Panc1 (cell line): ENCODE measurements at regions not wholly inside any gene's neighbourhood (a gene's known extent, or its start where the extent isn't known, plus 50 kb on each side); places are given as distances from the start of the nearest gene placed in this dataset.

Experiments used
- ATAC-seq: fragments of 200-7000 bp; cut with Tn5 transposase; 2 replicates; pipeline ENCODE4 v1.9.1; 2020; ENCODE audit warnings: mild to moderate bottlenecking, moderate library complexity
- BruUV-seq: library from RNA; stranded (reverse); fragments of 400-500 nt; replicated peaks from 2 replicates; lab custom pipeline; 2021; lab: Mats Ljungman, UMichigan
- CTCF ChIA-PET: fragments of 300-600 bp; sonication (Branson Sonifier 250); formaldehyde crosslinking; loops from one replicate; lab custom pipeline; 2022; ENCODE audit warnings: antibody characterized with exemption; lab: Charles Lee
- POLR2A ChIA-PET: fragments of 300-600 bp; sonication (Branson Sonifier 250); formaldehyde crosslinking; loops from one replicate; lab custom pipeline; 2022; ENCODE audit warnings: antibody characterized with exemption; lab: Charles Lee
- DNase-seq: peaks from one replicate; pipeline ENCODE4 v3.0.0-alpha.2; 2010; ENCODE audit warnings: low read depth, low spot score
- H3K27ac ChIP-seq: 2 replicates; pipeline ENCODE4 v1.5.1; 2011; ENCODE audit warnings: mild to moderate bottlenecking, low read length, inconsistent platforms
- H3K27me3 ChIP-seq: fragments of 200-500 bp; sonication (Bioruptor generic); 2 replicates; pipeline ENCODE4 v1.6.0; 2014; ENCODE audit warnings: low read length, inconsistent platforms; ENCODE audit not compliant: control insufficient read depth, insufficient read depth
- H3K36me3 ChIP-seq: fragments of 200-500 bp; sonication (Bioruptor generic); 2 replicates; pipeline ENCODE4 v1.5.1; 2014; ENCODE audit warnings: inconsistent platforms, mild to moderate bottlenecking, low read length, moderate library complexity; ENCODE audit not compliant: control insufficient read depth, insufficient read depth
- H3K4me1 ChIP-seq: 2 replicates; pipeline ENCODE4 v1.5.1; 2011; ENCODE audit warnings: inconsistent platforms, mild to moderate bottlenecking, low read length, moderate library complexity; ENCODE audit not compliant: control insufficient read depth, insufficient read depth
- H3K4me3 ChIP-seq, 2 experiments: 2 replicates each; pipeline ENCODE4 v1.5.1; 2011 to 2012; ENCODE audit warnings: low read depth in 2 of 2, low read length in 2 of 2, mild to moderate bottlenecking in 2 of 2, inconsistent platforms in 1 of 2, moderate library complexity in 1 of 2
- H3K9me3 ChIP-seq: fragments of 200-500 bp; sonication (Bioruptor generic); 2 replicates; pipeline ENCODE4 v1.5.1; 2014; ENCODE audit warnings: low read depth, mild to moderate bottlenecking, inconsistent platforms, low read length, moderate library complexity; ENCODE audit not compliant: control insufficient read depth, insufficient read depth
- CTCF ChIP-seq: fragments of 450-650 bp; IDR thresholded peaks from 2 replicates; pipeline ENCODE4 v1.5.1; 2017; ENCODE audit warnings: mild to moderate bottlenecking
- POLR2AphosphoS5 ChIP-seq: IDR thresholded peaks from 2 replicates; pipeline ENCODE4 v1.6.1; 2012; ENCODE audit warnings: mild to moderate bottlenecking, low read depth, low read length, moderate library complexity
- REST ChIP-seq, 2 experiments: IDR thresholded peaks; 2 replicates each; pipeline ENCODE4 v1.6.1; 2011 to 2012; ENCODE audit warnings: low read depth in 2 of 2, control low read depth in 1 of 2, low read length in 1 of 2, mild to moderate bottlenecking in 1 of 2, moderate library complexity in 1 of 2; ENCODE audit not compliant: insufficient read depth in 1 of 2
- SIN3A ChIP-seq: IDR thresholded peaks from 2 replicates; pipeline ENCODE4 v1.6.1; 2012; ENCODE audit warnings: low read depth, mild to moderate bottlenecking, low read length, moderate library complexity, borderline replicate concordance; ENCODE audit not compliant: insufficient read depth
- TCF7L2 ChIP-seq: IDR thresholded peaks from 2 replicates; pipeline ENCODE4 v1.6.1; 2011; ENCODE audit warnings: mild to moderate bottlenecking, low read depth, low read length, inconsistent platforms
- in situ Hi-C: cut with HindIII; loops from 2 replicates; pipeline ENCODE4 v1.10.0; 2016; ENCODE audit warnings: low sequenced_read_pairs, low pct_unique_long_range_greater_than_20kb
- intact Hi-C: fragments of 100-400 bp; cut with micrococcal nuclease; formaldehyde crosslinking; loops from one replicate; pipeline ENCODE4 v1.10.0; 2022; ENCODE audit not compliant: unreplicated experiment

DNA sequence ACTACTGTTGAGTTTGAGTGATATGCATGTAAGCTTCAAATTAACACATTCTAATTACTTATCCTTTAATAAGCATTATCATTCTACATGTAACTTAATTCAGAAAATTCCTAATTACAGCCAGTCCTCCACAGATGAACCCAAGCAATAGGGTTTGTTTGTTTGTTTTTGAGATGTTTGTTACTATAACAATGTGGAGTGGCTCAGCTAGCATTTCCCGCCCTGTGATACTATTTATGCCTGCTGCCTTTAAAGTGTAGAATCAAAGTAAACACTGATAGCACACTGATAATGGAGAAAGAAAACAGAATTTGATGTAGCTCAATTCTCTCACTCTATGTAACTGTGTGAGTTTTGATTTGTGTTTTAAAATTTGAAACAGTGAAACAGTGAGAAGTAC lies 105.1 kb upstream of the IGF1R start:
- CTCF ChIA-PET, result interaction anchor here (0.7 kb wide), 1 partner anchor 196 kb away, joined by 5 read pairs; no protein-coding TSS in a partner anchor
- Histone ChIP-seq H3K27ac (no peak overlapping the region), H3K4me1 (no peaks in the 10 kb centered on the region), H3K27me3 (peaks cover 11% of the 10 kb centered on the region), H3K9me3 (no peaks in the 10 kb centered on the region), H3K36me3 (no peaks in the 10 kb centered on the region), H3K4me3 (no peak overlapping the region)
- in situ Hi-C loops, result no loop called here
- POLR2A ChIA-PET, result no interaction called here
- BruUV-seq, result no TSS peak
- DNase-seq (no peak), ATAC-seq (no peak)
- no peak for TF ChIP-seq SIN3A
- TF ChIP-seq POLR2AphosphoS5, result no peak
- no peak for TF ChIP-seq REST (IDR thresholded peaks at IDR 0.05; ENCODE audit: insufficient read depth in 1 of 2, low read depth in 2 of 2, low read length in 1 of 2)
- TF ChIP-seq TCF7L2, result no peak
- no peak for TF ChIP-seq CTCF
- intact Hi-C loops, result no loop called here

DNA sequence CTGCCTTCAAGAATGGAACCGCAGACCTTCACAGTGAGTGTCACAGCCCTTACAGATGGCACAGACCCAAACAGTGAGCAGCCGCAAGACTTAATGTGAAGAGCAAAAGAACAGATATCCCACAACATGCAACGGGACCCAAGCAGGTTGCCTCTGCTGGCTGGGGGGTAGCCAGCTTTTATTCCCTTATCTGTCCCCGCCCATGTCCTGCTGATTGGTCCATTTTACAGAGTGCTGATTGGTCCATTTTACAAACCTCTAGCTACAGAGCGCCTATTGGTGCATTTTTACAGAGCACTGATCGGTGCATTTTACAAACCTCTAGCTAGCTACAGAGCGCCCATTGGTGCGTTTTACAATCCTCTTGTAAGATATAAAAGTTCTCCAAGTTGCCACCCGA lies 102.0 kb upstream of the IGF1R start:
- Histone ChIP-seq H3K27ac (no peak overlapping the region), H3K27me3 (no peaks in the 10 kb centered on the region; the same call in 1 of the 2 replicates), H3K9me3 (no peaks in the 10 kb centered on the region), H3K36me3 (no peaks in the 10 kb centered on the region), H3K4me1 (no peaks in the 10 kb centered on the region), H3K4me3 (no peak overlapping the region)
- CTCF ChIA-PET, result no interaction called here
- DNase-seq (no peak), ATAC-seq (no peak)
- in situ Hi-C loops, result no loop called here
- TF ChIP-seq TCF7L2 (no peak), CTCF (no peak), POLR2AphosphoS5 (no peak), SIN3A (no peak), REST (IDR thresholded peaks at IDR 0.05; ENCODE audit: insufficient read depth in 1 of 2, low read depth in 2 of 2, low read length in 1 of 2) (no peak)
- POLR2A ChIA-PET, result no interaction called here
- no TSS peak for BruUV-seq
- intact Hi-C loops, result no loop called here
